OCI-LY7 (cell line): ENCODE measurements at regions not wholly inside any gene's neighbourhood (a gene's known extent, or its start where the extent isn't known, plus 50 kb on each side); places are given as distances from the start of the nearest gene placed in this dataset.

Source experiments
- EZH2phosphoT487 ChIP-seq: fragments of 200-600 bp; sonication (generic); IDR thresholded peaks from 2 replicates; pipeline ENCODE4 v1.6.1; 2018; ENCODE audit warnings: low read depth, borderline replicate concordance, mild to moderate bottlenecking, mixed run types, antibody characterized with exemption, low read length, moderate library complexity, mixed read lengths
- TF ChIP-seq, protein P1 (sequence below): fragments of 200-600 bp; sonication (generic); conservative IDR thresholded peaks from 2 replicates; pipeline ENCODE4 v1.5.1; 2014; ENCODE audit warnings: mild to moderate bottlenecking, antibody characterized with exemption, low read length, moderate library complexity, mixed read lengths

DNA sequence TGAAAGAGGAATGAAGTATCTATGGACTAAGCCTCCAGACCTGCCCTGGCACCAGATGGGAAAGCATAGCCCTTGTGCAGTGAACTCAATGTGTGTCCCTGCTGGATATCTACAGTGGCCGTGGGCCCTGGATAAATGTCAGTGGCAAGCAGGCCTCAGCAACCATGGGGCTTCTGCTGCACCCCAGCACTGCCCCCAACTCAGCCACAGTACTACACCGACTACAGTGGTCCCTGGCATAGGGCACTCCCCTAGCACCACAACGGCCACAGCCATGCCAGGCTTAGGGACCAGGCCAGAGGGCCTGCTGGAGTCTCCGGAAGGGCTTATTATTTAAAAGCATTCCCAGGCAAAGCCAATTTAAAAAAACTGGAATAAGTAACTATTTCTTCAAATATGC, 459.1 kb downstream of the SH2D1A start:
- TF ChIP-seq, protein P1, sequence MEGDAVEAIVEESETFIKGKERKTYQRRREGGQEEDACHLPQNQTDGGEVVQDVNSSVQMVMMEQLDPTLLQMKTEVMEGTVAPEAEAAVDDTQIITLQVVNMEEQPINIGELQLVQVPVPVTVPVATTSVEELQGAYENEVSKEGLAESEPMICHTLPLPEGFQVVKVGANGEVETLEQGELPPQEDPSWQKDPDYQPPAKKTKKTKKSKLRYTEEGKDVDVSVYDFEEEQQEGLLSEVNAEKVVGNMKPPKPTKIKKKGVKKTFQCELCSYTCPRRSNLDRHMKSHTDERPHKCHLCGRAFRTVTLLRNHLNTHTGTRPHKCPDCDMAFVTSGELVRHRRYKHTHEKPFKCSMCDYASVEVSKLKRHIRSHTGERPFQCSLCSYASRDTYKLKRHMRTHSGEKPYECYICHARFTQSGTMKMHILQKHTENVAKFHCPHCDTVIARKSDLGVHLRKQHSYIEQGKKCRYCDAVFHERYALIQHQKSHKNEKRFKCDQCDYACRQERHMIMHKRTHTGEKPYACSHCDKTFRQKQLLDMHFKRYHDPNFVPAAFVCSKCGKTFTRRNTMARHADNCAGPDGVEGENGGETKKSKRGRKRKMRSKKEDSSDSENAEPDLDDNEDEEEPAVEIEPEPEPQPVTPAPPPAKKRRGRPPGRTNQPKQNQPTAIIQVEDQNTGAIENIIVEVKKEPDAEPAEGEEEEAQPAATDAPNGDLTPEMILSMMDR: no peak
- TF ChIP-seq EZH2phosphoT487: no peak
